ENCODE measurements at regions not wholly inside any gene's neighbourhood (a gene's known extent, or its start where the extent isn't known, plus 50 kb on each side); places are given as distances from the start of the nearest gene placed in this dataset.

GRCh38 chr19:31125071-31125470, 224.2 kb downstream of the TSHZ3 start:
- no peak for TF ChIP-seq CTCF (IDR thresholded peaks at IDR 0.05; ENCODE audit: poor library complexity, severe bottlenecking)
- TF ChIP-seq RAD21 (conservative IDR thresholded peaks at IDR 0.05) = no peak
- no peak for TF ChIP-seq TAF1 (IDR thresholded peaks at IDR 0.05; ENCODE audit: low read depth)
- TF ChIP-seq REST (IDR thresholded peaks at IDR 0.05; ENCODE audit: borderline replicate concordance) = no peak
- TF ChIP-seq SMC3 (conservative IDR thresholded peaks at IDR 0.05; ENCODE audit: poor library complexity) = no peak
- TF ChIP-seq EZH2 (IDR thresholded peaks at IDR 0.05; ENCODE audit: borderline replicate concordance, insufficient read depth, low read length, poor library complexity, severe bottlenecking) = no peak
- no peak for TF ChIP-seq POLR2AphosphoS5 (IDR thresholded peaks at IDR 0.05)
- no peak for TF ChIP-seq EP300 (conservative IDR thresholded peaks at IDR 0.05; ENCODE audit: poor library complexity, severe bottlenecking)

Data from neural cell (in vitro differentiated cells).